ENCODE measurements at regions not wholly inside any gene's neighbourhood (a gene's known extent, or its start where the extent isn't known, plus 50 kb on each side); places are given as distances from the start of the nearest gene placed in this dataset.
"Not testable (repeated sequence)": the region's sequence is repeated elsewhere in the genome, so short reads cannot be mapped to it uniquely, and the experiment has no call there.

DNA sequence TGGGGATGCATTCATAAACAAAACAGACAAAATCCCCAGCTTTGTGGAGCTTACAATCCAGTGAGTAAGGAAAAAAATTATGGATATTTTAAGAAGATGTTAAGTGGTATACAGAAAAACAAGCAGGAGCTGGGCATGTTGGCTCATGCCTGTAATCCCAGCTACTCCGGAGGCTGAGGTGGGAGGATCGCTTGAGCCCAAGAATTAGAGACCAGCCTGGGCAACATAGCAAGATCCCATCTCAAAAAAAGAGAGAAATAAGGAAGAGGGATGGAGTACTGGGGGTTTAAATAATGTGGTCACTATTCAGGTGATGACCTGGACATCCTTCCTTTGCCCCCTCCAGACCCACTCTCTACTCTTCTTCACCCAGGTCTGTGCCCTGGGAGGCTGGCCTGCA lies 55.0 kb upstream of the MDGA1 start:
- H3K4me3 ChIP-seq (ENCODE audit: low read depth in 1 of 2, low read length in 2 of 2): no peak overlapping the region
- H3K9ac ChIP-seq (ENCODE audit: low read depth in 1 of 2, low read length in 2 of 2): no peak overlapping the region
- no peaks in the 10 kb centered on the region for H3K4me1 ChIP-seq (ENCODE audit: control insufficient read depth in 1 of 2, insufficient read depth in 2 of 2, low read length in 2 of 2)
- H3K27ac ChIP-seq (ENCODE audit: low read depth, low read length): no peak overlapping the region
- H3K27me3 ChIP-seq (ENCODE audit: control insufficient read depth in 1 of 2, insufficient read depth in 2 of 2, low read length in 2 of 2): peaks cover 0 to 2% of the 10 kb centered on the region in 2 donors
- H3K9me3 ChIP-seq (ENCODE audit: control insufficient read depth in 1 of 2, low read length in 2 of 2): no peaks in the 10 kb centered on the region
- H3K36me3 ChIP-seq (ENCODE audit: control insufficient read depth in 1 of 2, insufficient read depth in 2 of 2, low read length in 2 of 2): no peaks in the 10 kb centered on the region

GRCh38 chr6:37749367-37749766 lies 51.7 kb upstream of the MDGA1 start:
- H3K4me3 ChIP-seq (ENCODE audit: low read depth in 1 of 2, low read length in 2 of 2); H3K9ac ChIP-seq (ENCODE audit: low read depth in 1 of 2, low read length in 2 of 2); H3K9me3 ChIP-seq (ENCODE audit: control insufficient read depth in 1 of 2, low read length in 2 of 2); H3K27ac ChIP-seq (ENCODE audit: low read depth, low read length); H3K27me3 ChIP-seq (ENCODE audit: control insufficient read depth in 1 of 2, insufficient read depth in 2 of 2, low read length in 2 of 2); H3K4me1 ChIP-seq (ENCODE audit: control insufficient read depth in 1 of 2, insufficient read depth in 2 of 2, low read length in 2 of 2); H3K36me3 ChIP-seq (ENCODE audit: control insufficient read depth in 1 of 2, insufficient read depth in 2 of 2, low read length in 2 of 2): not testable (repeated sequence)

DNA sequence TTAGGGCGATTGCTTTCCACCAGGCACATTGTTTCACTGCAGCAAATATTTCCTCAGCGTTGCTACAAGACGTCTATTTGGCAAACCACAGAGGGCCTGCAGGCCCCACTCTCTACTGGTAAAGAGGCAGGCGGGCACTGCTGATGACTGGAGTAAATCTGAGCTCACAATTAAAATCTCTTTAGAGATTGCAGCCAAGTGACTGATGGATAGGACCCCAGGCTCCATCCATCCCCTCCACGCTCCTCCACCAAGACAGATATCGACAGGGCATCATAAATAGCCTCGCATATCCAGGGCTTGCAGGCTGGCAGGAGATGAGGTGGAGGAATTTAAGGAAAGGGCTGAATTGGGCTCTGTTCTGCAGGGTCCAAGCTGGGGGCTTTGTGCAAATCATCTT lies 50.4 kb upstream of the MDGA1 start:
- no peak overlapping the region for H3K4me3 ChIP-seq (ENCODE audit: low read depth in 1 of 2, low read length in 2 of 2)
- peaks cover under 1 to 8% of the 10 kb centered on the region in 2 donors for H3K4me1 ChIP-seq (ENCODE audit: control insufficient read depth in 1 of 2, insufficient read depth in 2 of 2, low read length in 2 of 2)
- peaks cover 0 to 6% of the 10 kb centered on the region in 2 donors for H3K27me3 ChIP-seq (ENCODE audit: control insufficient read depth in 1 of 2, insufficient read depth in 2 of 2, low read length in 2 of 2)
- H3K9me3 ChIP-seq (ENCODE audit: control insufficient read depth in 1 of 2, low read length in 2 of 2): no peaks in the 10 kb centered on the region
- no peak overlapping the region for H3K9ac ChIP-seq (ENCODE audit: low read depth in 1 of 2, low read length in 2 of 2)
- H3K36me3 ChIP-seq (ENCODE audit: control insufficient read depth in 1 of 2, insufficient read depth in 2 of 2, low read length in 2 of 2): no peaks in the 10 kb centered on the region
- H3K27ac ChIP-seq (ENCODE audit: low read depth, low read length): no peak overlapping the region
